HG03342 (cell line): ENCODE measurements at regions not wholly inside any gene's neighbourhood (a gene's known extent, or its start where the extent isn't known, plus 50 kb on each side); places are given as distances from the start of the nearest gene placed in this dataset.

ENCODE experiments used
- ATAC-seq: cut with Tn5 transposase; IDR thresholded peaks from one replicate; pipeline ENCODE4 v1.9.1; 2021; ENCODE audit warnings: mild to moderate bottlenecking, moderate library complexity; ENCODE audit not compliant: unreplicated experiment

DNA sequence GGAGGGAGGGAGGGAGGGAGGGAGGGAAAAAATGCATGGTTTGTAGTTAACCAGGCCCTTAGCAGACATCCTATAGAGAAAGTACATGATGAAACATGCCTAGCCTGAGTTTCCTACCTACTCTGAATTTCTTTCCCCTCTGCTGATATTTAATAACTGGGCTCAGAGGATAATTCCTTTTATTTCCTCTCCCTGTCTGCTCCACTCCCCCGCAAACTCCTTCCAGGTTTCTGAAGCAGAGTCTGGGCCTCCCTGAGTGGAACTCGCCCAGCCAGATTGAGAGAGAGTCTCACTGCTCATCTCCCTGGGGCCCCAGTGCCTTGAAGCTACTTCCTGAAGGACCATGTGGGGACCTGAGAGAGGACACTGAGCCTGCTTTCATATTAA is 111.9 kb upstream of the SLC44A3 start:
- no peak for ATAC-seq

DNA sequence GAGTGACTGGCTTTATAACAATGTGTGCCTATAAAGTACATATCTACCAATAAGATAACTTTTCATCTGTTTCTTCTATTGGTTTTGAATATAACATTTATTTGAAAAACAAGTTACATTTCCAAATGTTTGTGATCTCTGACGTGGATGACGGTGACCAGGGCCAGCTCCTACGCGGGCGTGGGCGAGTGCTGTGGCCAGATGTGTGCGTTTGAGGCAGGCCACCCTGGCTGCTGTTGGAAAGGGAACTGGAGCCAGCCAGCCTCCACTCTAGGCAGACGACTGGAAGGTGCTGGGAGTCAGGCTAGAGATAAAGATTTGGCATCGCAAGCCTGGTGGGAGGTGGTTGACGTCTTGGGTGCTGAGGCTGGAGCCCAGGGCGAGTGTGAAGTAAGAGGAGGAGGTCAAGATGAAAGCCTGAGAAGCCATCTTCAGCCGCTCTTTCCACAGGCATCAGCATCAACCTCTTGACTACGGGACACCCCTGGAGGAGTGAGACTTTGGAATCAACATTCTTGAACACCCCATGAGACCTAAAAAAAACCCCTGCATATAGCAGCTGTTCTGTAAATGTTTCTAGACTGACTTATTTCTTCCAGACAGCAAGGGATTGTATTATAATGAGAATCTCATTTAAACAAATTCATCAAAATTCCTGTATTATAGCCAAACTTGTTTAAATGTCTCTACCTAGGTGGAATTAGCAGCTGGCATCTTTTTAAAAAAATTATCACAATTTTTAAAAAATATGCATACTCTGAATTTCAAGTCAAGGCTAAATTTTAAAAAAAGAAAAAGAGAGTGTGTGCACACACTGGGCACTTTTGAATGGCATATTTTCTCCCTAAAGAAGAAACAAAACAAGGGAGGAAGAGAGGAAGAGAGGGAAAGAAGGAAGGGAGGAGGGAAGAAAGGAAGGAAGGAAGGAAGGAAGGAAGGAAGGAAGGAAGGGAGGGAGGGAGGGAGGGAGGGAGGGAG is 112.5 kb upstream of the SLC44A3 start:
- no peak for ATAC-seq

DNA sequence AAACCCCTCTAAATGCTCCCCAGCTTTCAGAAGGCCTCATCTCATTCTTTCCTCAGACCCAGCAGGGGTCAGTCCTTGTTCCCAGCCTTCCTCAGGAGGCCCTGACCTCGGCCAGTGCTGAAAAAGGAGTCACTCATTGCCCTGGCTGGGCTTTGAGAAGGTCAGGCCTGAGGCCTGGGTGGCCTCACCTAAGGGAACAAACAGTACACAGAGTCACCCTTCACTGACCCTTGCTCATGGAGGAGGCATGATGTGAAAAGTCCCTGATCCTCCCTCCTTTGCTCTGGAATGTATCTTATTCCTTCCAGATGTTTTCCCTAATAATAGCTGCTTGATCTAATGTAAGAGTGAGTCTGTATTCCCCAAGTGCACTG is 117.7 kb upstream of the SLC44A3 start:
- ATAC-seq = no peak

DNA sequence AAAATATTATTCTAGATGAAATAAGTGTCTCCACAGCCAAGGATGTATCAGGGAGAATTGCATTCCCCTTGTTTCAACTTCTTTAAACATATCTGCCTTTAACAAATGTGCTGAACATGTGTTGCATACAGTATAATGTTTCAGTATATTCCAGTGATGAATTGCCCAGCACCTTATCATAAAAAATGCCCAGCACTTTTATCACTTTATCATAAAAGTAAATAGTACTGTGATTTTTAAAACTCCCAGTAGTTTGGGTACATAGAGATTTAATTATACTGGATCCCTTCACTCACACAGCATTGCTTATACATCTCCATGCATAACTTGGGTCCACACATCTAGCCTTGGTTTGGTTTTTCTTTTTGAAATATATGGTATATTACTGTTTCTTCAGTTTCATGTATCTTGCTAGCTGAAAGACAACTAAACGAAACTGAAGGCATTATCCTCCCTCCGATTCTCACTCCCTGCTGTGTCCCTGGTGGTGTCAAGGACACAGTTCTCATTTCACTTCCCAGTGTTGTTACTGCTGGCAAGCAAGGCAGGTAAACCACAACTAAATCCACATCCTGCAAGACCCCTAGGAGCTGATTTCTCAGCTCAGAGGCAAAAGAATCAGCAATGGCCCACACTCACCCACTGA is 118.2 kb upstream of the SLC44A3 start:
- ATAC-seq = no peak

DNA sequence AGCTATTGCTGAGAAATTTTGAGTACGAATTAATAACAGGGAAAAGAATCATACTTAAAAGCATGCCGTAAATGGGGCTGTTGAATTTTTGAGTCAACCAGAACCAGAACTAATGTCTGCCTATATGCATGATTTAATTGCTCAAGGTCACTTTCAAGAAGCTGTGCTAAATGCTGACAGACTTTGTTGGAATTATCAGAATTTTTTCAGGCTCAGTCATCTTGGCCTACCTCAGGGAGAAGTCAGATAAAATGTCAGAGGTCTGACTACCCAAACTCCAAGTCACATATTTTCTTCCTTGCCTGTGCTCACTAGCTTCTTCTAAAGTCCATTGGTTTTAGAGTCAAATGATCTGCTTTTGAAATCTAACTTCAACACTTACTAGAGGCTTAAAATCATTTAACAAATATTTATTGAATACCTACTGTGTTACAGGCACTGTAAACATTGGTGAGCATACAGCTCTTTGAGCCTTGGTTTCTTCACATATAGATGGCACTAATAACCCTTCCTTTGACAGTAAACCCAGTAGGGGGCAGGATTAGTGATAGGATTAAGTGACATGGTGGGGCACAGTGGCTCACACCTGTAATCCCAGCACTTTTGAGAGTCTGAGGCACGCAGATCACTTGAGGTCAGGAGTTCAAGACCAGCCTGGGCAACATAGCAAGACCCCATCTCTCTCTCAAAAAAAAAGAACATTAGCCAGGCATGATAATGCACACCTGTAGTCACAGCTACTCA is 121.2 kb upstream of the SLC44A3 start:
- no peak for ATAC-seq

DNA sequence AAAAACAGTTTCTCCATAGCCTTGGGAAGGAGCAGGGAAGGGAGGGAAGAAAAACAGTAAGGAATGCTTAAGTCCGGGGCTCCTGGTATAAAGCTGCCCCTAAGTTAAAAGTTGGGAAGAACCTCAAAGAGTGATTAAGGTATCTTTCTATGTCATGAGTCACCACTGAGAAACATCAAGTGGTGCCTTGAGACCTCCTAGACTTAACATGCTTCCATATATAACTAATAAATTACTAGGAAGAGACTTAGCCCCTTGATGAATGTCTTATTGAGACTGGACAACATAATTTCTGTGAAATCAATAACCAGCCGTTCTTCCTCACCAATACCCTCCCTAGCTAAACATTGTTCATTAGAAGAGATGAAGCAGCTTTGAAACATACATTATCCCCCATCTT is 121.8 kb upstream of the SLC44A3 start:
- ATAC-seq = no peak

DNA sequence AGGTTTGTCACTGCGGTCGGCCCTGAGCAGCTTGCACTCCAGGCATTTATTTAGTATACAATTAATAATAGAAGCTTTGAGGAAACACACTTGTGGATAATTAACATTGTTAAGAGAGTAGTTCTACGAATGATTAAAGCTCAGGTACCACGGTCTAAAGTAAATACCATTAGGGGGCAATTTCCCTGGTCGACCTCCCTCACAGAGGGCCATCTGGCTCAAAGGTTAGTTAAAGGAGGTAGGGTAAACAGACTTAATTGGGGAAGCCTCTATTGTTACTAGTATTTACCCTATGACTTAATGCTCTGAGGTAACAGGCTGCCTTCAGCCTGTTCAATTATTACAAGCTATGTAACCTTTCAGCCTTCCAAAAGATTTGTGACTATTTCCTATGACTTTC is 122.3 kb upstream of the SLC44A3 start:
- ATAC-seq = no peak

DNA sequence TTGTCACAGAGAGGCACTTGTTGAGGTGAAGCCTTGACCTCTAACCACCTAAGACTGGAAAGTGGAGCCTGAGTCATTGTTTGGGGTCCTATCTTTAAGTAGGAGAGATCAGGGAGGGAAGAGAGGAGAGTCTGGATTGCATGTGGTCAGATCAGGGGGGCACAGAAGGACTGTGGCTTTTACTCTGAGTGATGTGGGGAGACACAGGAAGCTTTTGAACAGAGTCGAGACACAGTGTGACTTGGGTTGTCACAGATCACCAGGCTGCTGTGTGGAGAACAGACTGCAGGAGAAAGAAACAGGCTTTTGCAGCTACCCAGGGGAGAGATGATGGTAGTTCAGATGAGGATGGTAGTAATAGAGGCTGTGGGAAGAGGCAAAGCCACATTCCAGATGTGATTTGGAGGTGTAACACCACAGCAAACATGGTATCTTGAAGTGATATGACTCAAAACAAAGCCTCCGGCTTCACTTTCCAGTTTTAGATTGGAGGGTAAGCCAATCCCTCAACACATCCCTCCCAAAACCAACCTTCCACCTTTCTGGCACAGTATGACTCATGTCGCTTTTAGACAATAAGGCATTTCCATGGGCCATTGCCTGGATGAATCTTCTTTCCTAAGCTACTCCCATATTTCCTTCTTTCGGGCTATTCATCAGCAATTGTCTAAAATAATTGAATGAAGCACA is 125.8 kb upstream of the SLC44A3 start:
- ATAC-seq = no peak

DNA sequence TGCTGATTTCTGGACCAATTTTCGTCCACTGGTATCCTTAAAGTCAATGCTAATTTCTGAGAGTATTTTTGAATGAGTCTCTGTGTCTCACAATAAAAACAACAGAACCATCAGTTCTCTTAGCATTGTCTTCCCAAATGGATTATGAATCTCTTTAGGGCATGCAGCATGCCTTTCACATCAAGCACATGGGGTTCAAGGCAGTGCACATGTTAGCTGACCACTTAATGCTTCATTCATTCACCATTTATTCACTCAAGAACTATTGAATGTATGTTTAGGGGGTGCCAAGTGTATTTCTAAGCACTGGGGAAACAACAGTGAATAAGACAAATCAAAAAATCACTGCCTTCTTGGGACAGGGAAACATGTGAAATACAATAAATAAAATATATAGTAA is 126.7 kb upstream of the SLC44A3 start:
- ATAC-seq = no peak

DNA sequence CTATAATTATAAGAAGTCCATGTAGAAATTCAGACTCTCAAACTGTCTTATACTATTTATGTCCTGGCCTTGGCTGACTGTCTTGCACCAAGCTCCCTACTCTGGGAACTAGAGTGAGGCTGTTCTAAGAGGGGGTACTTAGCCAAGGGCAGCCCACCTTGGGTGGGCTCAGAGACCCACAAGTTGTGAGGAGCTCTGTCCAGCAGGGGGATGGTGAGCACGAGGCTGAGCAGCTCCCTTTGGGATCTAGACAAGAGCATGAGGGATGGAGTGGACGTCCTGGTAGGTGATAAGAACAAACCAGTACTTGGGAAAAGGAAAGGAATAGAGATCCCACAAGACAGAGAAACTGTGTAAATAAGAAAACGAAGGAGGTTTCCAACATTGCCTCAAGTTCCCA is 127.1 kb upstream of the SLC44A3 start:
- no peak for ATAC-seq

DNA sequence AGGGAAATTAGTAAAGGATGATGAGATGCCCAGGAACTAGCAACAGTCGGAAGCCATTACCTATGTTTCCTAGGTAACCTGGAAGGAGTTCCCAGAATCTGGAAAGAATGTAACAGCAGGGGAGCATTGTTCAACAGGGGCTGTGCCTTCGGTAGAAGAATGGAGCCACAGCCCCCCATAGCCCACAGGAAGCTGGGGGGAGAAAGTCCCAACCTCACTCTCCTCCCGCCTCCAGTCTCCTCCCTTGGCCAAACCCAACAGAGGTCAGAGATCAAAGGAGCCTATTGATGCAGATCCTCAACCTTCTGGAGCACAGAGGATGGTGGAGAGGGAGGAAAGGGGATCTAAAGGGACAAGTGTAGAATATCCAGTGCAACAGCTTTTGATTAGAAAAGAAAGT is 131.5 kb upstream of the SLC44A3 start:
- ATAC-seq = no peak

DNA sequence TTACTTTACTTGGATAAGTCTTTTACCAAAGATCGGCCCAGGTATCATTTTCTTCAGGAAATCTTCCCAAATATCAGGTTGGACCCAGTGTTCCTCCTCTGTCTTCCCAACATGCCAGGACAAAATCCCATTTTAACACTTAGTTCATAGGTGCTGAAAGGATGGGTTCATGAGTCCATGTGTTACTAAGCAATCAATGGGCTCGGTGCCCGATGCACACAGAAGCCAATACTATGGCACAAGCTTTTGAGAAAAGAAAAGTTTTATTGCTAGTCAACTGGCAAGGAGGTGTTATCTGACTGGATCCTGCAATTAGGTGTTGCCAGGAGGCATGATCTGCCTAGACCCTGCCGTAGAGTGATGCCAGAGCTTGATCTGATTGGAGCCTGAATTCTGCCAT is 133.3 kb upstream of the SLC44A3 start:
- ATAC-seq = no peak

DNA sequence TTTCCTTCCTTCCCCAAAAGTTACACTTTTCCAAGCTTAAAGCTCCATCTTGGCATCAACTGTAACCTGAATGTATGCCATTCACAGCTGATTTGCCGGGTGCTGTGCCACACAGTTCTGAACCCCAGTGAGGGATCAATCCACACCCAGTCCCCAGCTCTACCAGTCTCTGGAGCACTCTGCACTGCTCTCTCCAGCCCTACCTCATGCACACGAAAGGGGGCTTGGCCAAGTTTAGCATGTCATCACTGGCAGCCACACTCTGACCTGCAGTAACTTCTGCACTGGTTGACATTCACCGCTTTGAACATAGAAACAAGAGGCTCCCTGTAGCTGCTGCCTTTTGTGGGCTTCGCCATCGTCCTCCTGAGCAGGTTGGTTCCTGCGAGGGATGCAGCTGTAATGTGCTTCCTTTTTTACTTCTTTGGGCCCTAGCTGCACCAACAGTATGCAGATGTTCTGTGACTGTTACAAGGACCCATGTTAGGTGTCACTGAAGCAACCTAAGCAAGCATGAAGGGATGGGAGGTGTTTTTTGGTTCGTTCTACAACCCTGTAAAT is 135.4 kb upstream of the SLC44A3 start:
- ATAC-seq = no peak

DNA sequence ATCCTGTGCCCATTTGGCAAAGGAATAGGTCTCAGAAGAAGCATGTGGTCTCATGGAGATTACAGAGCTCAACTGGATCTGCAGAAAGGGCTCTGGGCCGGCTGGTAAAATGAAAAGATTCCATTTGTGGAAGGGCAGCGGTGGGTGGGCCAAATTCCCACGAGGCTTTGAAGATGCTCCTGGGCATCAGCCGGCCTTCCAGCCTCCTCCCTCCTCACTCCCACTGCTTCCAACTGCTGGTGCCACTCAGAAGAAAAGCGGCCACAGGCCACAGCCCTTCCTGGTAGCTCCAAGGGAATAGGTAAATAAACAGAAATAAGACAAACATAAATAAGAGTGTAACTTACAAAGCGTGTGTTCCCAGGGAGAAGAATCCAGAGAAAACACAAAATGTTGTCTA is 136.3 kb upstream of the SLC44A3 start:
- ATAC-seq = no peak

DNA sequence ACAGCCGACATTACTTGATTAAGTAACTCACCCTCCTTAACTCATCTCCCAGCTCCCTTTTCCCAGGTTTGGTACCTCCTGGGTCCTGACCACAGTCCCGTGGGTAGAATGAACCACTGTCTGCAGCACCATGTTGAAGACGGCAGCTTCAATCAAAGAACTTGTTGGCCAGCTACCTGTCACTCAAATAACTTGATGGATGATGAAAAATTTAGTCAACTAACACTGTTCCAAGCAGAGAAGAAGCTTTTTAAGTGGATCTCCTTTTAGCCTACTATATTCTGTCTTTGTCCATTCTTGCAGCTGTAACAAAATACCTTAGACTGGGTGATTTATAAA is 138.4 kb upstream of the F3 start:
- no peak for ATAC-seq

DNA sequence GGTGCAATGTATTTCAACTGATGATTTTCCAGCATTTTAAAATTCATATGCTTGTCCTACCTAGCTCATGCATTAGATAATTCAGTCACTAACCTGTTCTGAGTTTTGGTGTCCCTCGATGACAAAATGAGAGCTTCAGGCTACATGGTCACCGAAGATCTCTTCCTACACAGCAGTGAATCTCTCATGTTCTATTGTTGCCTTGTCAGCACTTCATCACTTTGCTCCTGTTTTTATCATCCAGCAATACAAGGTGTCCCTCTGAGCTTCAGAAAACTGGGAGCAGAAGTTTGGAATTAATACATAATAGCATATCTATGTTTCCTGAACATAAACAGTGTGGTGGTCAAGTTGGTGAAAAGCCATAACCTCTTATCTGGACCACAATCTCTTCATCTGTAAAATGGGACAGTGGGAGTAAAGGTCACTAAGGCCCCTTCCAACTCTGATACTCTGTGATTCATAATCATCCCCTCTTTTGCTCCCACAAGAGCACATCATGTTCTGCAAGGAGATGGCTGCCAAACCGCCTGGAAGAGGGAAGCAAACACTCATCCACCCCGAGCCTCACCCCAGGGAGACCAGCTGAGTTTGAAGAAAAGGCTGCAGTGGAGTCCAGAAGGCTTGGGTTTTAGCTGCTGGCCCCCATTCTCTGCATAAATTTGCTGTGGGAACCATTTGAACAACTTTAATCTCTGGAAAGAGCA is 137.9 kb upstream of the F3 start:
- no peak for ATAC-seq

DNA sequence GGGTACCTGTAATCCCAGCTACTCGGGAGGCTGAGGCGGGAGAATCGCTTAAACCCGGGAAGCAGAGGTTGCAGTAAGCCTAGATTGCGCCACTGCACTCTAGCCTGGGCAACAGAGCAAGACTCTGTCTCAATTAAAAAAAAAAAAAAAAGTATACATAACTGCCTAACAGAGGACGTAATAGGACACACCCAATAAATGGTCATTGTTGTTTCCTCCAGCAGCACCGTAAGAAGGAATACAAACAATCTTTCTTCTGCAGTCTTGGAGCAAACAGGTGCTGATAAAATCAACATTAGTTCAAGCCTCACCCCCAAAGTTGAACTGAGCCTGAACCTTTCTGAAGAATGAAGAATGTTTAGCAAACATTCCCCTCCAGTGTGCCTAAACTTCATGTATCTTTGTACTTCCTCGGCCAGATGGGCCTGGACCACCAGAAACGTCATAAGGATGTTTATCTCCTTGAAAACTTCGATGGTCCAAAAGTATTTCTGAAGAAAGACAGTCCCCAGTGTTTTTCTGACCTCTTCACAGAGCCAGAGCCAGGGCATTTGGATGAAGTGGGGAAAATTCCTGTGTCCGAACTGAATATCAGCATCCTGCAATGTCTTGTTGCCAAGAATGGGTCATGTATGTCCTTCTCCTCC is 136.8 kb upstream of the F3 start:
- ATAC-seq = no peak

DNA sequence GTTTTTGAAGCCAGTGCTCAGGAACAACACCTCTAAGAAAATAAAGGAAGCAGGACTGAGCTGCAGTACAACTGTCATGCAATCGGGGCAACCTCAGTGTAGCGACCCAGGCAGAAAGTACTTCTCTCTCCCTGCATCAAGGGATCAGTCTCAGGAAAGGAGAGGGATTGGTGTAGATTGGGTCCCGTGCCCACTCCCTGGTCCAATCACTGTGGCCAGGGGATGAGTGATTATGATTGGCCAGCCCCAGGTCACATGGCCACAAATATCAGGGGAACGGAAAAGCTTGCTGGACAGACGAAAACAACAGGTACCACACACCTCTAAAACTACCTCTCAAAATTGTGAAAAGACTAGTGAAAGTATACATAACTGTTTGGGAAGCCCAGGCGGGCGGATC is 136.2 kb upstream of the F3 start:
- ATAC-seq = no peak

DNA sequence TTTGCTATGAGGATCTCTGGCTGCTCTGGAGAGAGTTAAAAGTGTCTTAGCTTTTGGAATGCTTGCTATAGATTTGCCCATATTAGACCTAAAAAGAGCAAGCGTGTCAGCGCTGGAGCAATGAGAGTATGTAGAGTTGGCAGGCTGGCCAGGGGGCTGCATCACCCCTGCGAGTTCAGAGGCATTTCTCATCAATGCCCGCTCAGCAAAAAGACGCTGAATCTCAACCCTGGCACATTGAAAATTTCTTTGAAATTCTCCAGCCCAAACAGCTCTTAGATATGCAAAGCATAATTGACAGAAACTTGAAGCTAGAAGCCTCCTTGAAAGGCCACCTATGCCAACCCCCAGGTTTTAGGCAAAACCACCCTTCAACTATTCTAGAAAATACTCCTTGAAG is 135.5 kb upstream of the F3 start:
- ATAC-seq = no peak

DNA sequence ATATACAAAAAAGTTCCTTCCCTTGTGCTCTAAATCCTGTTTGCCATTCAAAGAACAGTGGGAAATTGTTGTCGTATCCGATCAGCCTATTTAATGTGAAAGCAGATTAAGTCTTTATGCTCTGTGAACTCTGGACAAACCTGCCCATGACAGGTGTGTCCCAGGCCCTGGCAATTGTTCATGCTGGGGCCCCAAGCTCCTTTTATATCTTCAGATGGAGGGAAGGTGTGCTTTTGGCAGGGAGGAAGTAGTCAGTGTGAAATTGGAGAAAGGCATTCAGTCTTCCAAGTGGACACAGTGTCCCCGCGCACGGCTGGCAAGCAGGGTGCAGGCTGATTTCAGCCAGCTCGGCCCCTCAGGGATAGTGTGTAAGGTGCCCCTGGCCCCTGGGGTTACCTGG is 135.1 kb upstream of the F3 start:
- no peak for ATAC-seq
